ENCODE measurements at regions not wholly inside any gene's neighbourhood (a gene's known extent, or its start where the extent isn't known, plus 50 kb on each side); places are given as distances from the start of the nearest gene placed in this dataset.

DNA sequence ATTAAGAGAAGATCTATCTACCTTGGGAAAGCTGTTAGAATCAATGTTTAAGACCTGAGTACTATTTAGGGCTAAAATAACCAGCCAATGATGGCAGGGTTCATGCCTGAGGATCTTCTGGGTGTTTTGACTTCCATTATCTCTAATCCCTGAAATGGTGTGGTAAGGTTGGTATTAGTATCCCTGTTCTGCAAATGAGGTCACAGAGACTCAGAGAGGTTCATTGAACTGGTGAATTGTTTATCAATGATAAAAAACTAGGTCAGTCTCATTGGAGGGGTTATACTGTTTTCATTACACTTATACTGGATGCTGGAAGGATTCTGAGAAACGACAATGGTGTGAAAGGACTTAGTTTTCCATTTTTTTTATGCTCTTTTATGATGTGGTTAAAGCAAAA lies 264.8 kb downstream of the KLF5 start:
- TF ChIP-seq, protein P1, sequence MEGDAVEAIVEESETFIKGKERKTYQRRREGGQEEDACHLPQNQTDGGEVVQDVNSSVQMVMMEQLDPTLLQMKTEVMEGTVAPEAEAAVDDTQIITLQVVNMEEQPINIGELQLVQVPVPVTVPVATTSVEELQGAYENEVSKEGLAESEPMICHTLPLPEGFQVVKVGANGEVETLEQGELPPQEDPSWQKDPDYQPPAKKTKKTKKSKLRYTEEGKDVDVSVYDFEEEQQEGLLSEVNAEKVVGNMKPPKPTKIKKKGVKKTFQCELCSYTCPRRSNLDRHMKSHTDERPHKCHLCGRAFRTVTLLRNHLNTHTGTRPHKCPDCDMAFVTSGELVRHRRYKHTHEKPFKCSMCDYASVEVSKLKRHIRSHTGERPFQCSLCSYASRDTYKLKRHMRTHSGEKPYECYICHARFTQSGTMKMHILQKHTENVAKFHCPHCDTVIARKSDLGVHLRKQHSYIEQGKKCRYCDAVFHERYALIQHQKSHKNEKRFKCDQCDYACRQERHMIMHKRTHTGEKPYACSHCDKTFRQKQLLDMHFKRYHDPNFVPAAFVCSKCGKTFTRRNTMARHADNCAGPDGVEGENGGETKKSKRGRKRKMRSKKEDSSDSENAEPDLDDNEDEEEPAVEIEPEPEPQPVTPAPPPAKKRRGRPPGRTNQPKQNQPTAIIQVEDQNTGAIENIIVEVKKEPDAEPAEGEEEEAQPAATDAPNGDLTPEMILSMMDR (IDR thresholded peaks at IDR 0.05) = no peak
- no peak for TF ChIP-seq ELF4 (CRISPR knock-in tag; IDR thresholded peaks at IDR 0.05; ENCODE audit: low read depth)
- no peak for TF ChIP-seq TEAD4 (CRISPR knock-in tag; IDR thresholded peaks at IDR 0.05)
- no peak for TF ChIP-seq SP1 (CRISPR knock-in tag; conservative IDR thresholded peaks at IDR 0.05)
- TF ChIP-seq TCF7 (CRISPR knock-in tag; IDR thresholded peaks at IDR 0.05; ENCODE audit: low read depth) = no peak
- TF ChIP-seq PRRX2 (CRISPR knock-in tag; IDR thresholded peaks at IDR 0.05) = no peak
- TF ChIP-seq ZBTB21 (CRISPR knock-in tag; IDR thresholded peaks at IDR 0.05; ENCODE audit: borderline replicate concordance) = no peak
- TF ChIP-seq, protein P2, sequence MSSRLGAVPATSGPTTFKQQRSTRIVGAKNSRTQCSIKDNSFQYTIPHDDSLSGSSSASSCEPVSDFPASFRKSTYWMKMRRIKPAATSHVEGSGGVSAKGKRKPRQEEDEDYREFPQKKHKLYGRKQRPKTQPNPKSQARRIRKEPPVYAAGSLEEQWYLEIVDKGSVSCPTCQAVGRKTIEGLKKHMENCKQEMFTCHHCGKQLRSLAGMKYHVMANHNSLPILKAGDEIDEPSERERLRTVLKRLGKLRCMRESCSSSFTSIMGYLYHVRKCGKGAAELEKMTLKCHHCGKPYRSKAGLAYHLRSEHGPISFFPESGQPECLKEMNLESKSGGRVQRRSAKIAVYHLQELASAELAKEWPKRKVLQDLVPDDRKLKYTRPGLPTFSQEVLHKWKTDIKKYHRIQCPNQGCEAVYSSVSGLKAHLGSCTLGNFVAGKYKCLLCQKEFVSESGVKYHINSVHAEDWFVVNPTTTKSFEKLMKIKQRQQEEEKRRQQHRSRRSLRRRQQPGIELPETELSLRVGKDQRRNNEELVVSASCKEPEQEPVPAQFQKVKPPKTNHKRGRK (CRISPR knock-in tag; IDR thresholded peaks at IDR 0.05; ENCODE audit: borderline replicate concordance) = no peak
- TF ChIP-seq, protein P3, sequence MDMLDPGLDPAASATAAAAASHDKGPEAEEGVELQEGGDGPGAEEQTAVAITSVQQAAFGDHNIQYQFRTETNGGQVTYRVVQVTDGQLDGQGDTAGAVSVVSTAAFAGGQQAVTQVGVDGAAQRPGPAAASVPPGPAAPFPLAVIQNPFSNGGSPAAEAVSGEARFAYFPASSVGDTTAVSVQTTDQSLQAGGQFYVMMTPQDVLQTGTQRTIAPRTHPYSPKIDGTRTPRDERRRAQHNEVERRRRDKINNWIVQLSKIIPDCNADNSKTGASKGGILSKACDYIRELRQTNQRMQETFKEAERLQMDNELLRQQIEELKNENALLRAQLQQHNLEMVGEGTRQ (CRISPR knock-in tag; IDR thresholded peaks at IDR 0.05) = no peak
- no peak for TF ChIP-seq NR1H2 (CRISPR knock-in tag; IDR thresholded peaks at IDR 0.05)

Measured in WTC11 (cell line).